CD4-positive, alpha-beta T cell treated with Interleukin-15 for 1 hour (primary cell): ENCODE measurements at regions not wholly inside any gene's neighbourhood (a gene's known extent, or its start where the extent isn't known, plus 50 kb on each side); places are given as distances from the start of the nearest gene placed in this dataset.

Source experiments
- DNase-seq: peaks from one replicate; pipeline ENCODE4 v3.0.0-alpha.2; 2020

GRCh38 chr19:34305221-34306083 lies 51.1 kb downstream of the GARRE1 start:
- DNase-seq = no peak

- no peak for DNase-seq
Measured at GRCh38 chr19:34306213-34306661, 51.9 kb downstream of the GARRE1 start.

GRCh38 chr19:34306824-34307223 lies 52.5 kb downstream of the GARRE1 start:
- no peak for DNase-seq

- DNase-seq = peak; percentile 56
Measured at GRCh38 chr19:34308381-34309367, 54.3 kb downstream of the GARRE1 start.

GRCh38 chr19:34309368-34310138 lies 55.2 kb downstream of the GARRE1 start:
- DNase-seq = no peak

GRCh38 chr19:34310494-34310981 lies 54.5 kb upstream of the GPI start:
- no peak for DNase-seq

- no peak for DNase-seq
Measured at GRCh38 chr19:34313188-34313587, 51.8 kb upstream of the GPI start.

GRCh38 chr19:34314437-34315313 lies 50.3 kb upstream of the GPI start:
- no peak for DNase-seq
